ENCODE measurements at regions not wholly inside any gene's neighbourhood (a gene's known extent, or its start where the extent isn't known, plus 50 kb on each side); places are given as distances from the start of the nearest gene placed in this dataset.
"Not testable (repeated sequence)": the region's sequence is repeated elsewhere in the genome, so short reads cannot be mapped to it uniquely, and the experiment has no call there.

GRCh38 chr5:130365956-130366355, 461.7 kb downstream of the CHSY3 start:
- in situ Hi-C loops (cut with MboI; ENCODE audit: low sequenced_read_pairs), result no loop called here

- in situ Hi-C loops (cut with MboI; ENCODE audit: low sequenced_read_pairs), result no loop called here
Observed at GRCh38 chr5:130350131-130350530, 445.9 kb downstream of the CHSY3 start.

GRCh38 chr5:130337179-130337888, 433.1 kb downstream of the CHSY3 start:
- in situ Hi-C loops (cut with MboI; ENCODE audit: low sequenced_read_pairs), result no loop called here

- in situ Hi-C loops (cut with MboI; ENCODE audit: low sequenced_read_pairs), result no loop called here
Observed at GRCh38 chr5:130335117-130335516, 430.9 kb downstream of the CHSY3 start.

GRCh38 chr5:130333089-130333488, 428.8 kb downstream of the CHSY3 start:
- in situ Hi-C loops (cut with MboI; ENCODE audit: low sequenced_read_pairs), result no loop called here

GRCh38 chr5:130331332-130331731, 427.1 kb downstream of the CHSY3 start:
- in situ Hi-C loops (cut with MboI; ENCODE audit: low sequenced_read_pairs), result no loop called here

- in situ Hi-C loops (cut with MboI; ENCODE audit: low sequenced_read_pairs), result no loop called here
Observed at GRCh38 chr5:130324953-130325671, 420.8 kb downstream of the CHSY3 start.

GRCh38 chr5:130323804-130324454, 419.7 kb downstream of the CHSY3 start:
- in situ Hi-C loops (cut with MboI; ENCODE audit: low sequenced_read_pairs), result no loop called here

GRCh38 chr5:130321931-130322330, 417.7 kb downstream of the CHSY3 start:
- in situ Hi-C loops (cut with MboI; ENCODE audit: low sequenced_read_pairs), result no loop called here

- in situ Hi-C loops (cut with MboI; ENCODE audit: low sequenced_read_pairs), result no loop called here
Observed at GRCh38 chr5:130316971-130317680, 412.9 kb downstream of the CHSY3 start.

- in situ Hi-C loops (cut with MboI; ENCODE audit: low sequenced_read_pairs), result no loop called here
Observed at GRCh38 chr5:130295235-130295634, 391.0 kb downstream of the CHSY3 start.

GRCh38 chr5:130294798-130295197, 390.5 kb downstream of the CHSY3 start:
- in situ Hi-C loops (cut with MboI; ENCODE audit: low sequenced_read_pairs), result not testable (repeated sequence)

- in situ Hi-C loops (cut with MboI; ENCODE audit: low sequenced_read_pairs), result no loop called here
Observed at GRCh38 chr5:130290219-130290618, 386.0 kb downstream of the CHSY3 start.

- in situ Hi-C loops (cut with MboI; ENCODE audit: low sequenced_read_pairs), result no loop called here
Observed at GRCh38 chr5:130289132-130290088, 385.1 kb downstream of the CHSY3 start.

GRCh38 chr5:130287438-130287837, 383.2 kb downstream of the CHSY3 start:
- in situ Hi-C loops (cut with MboI; ENCODE audit: low sequenced_read_pairs), result no loop called here

GRCh38 chr5:130286971-130287370, 382.7 kb downstream of the CHSY3 start:
- in situ Hi-C loops (cut with MboI; ENCODE audit: low sequenced_read_pairs), result no loop called here

- in situ Hi-C loops (cut with MboI; ENCODE audit: low sequenced_read_pairs), result no loop called here
Observed at GRCh38 chr5:130282049-130282448, 377.8 kb downstream of the CHSY3 start.

GRCh38 chr5:130280528-130281217, 376.4 kb downstream of the CHSY3 start:
- in situ Hi-C loops (cut with MboI; ENCODE audit: low sequenced_read_pairs), result no loop called here

GRCh38 chr5:130279386-130279785, 375.1 kb downstream of the CHSY3 start:
- in situ Hi-C loops (cut with MboI; ENCODE audit: low sequenced_read_pairs), result no loop called here

- in situ Hi-C loops (cut with MboI; ENCODE audit: low sequenced_read_pairs), result no loop called here
Observed at GRCh38 chr5:130278136-130278535, 373.9 kb downstream of the CHSY3 start.
